GM12878 (cell line): ENCODE measurements at regions not wholly inside any gene's neighbourhood (a gene's known extent, or its start where the extent isn't known, plus 50 kb on each side); places are given as distances from the start of the nearest gene placed in this dataset.

Source experiments
- ATAC-seq: fragments of 200-7000 bp; cut with Tn5 transposase; 3 replicates; pipeline ENCODE4 v1.9.1; 2020; ENCODE audit warnings: mild to moderate bottlenecking, moderate library complexity
- BruUV-seq: library from RNA; stranded (reverse); fragments of 400-500 nt; replicated peaks from 2 replicates; lab custom pipeline; 2021; lab: Mats Ljungman, UMichigan
- CTCF ChIA-PET: fragments of 300-600 bp; sonication (Branson Sonifier 250); formaldehyde crosslinking; extraction: SDS; loops from one replicate; lab custom pipeline; 2021; ENCODE audit warnings: inconsistent platforms; lab: Yijun Ruan, JAX
- POLR2A ChIA-PET: fragments of 350-600 bp; formaldehyde crosslinking; extraction: SDS; loops from one replicate; lab custom pipeline; 2021; ENCODE audit warnings: inconsistent platforms; lab: Charles Lee
- RAD21 ChIA-PET: fragments of 300-600 bp; sonication (Branson Sonifier 250); formaldehyde crosslinking; loops from one replicate; lab custom pipeline; 2023; ENCODE audit warnings: antibody characterized with exemption; ENCODE audit not compliant: unreplicated experiment; lab: Charles Lee
- SMC1A ChIA-PET: fragments of 300-600 bp; sonication (Branson Sonifier 250); formaldehyde crosslinking; loops from one replicate; lab custom pipeline; 2023; ENCODE audit not compliant: unreplicated experiment, uncharacterized antibody; lab: Charles Lee
- DNase-seq: peaks from one replicate; pipeline ENCODE4 v3.0.0-alpha.2; 2011; ENCODE audit warnings: low read depth, low spot score
- FAIRE-seq: peaks from 3 replicates; lab custom pipeline; 2011; peaks lifted over from hg19 to GRCh38; lab: Jason Lieb, UNC
- H2AFZ ChIP-seq: 2 replicates; pipeline ENCODE4 v1.6.0; 2011; ENCODE audit warnings: low read depth, low read length, control low read depth; ENCODE audit not compliant: control insufficient read depth
- H3K27ac ChIP-seq: 2 replicates; pipeline ENCODE4 v1.5.1; 2011; ENCODE audit warnings: control low read depth; ENCODE audit not compliant: control insufficient read depth, insufficient read depth
- H3K27me3 ChIP-seq, 2 experiments: replicated peaks in 1 of 2; 2 replicates each; pipeline versions ENCODE4 v1.6.0 to v1.6.1; 2011; ENCODE audit warnings: low read length in 1 of 2; ENCODE audit not compliant: control insufficient read depth in 2 of 2, insufficient read depth in 2 of 2
- H3K36me3 ChIP-seq, 2 experiments: 2 replicates each; pipeline ENCODE4 v1.5.1; 2011; ENCODE audit warnings: low read length in 1 of 2; ENCODE audit not compliant: control insufficient read depth in 2 of 2, insufficient read depth in 2 of 2
- H3K4me1 ChIP-seq: 2 replicates; pipeline ENCODE4 v1.6.1; 2011; ENCODE audit warnings: mild to moderate bottlenecking, low read length, moderate library complexity, mixed read lengths; ENCODE audit not compliant: control insufficient read depth, insufficient read depth
- H3K4me2 ChIP-seq: 2 replicates; pipeline ENCODE4 v1.6.0; 2011; ENCODE audit warnings: control low read depth; ENCODE audit not compliant: control insufficient read depth, insufficient read depth
- H3K4me3 ChIP-seq: fragments of 200-600 bp; sonication (generic); 2 replicates; pipeline ENCODE4 v1.5.1; 2016
- H3K79me2 ChIP-seq: 2 replicates; pipeline ENCODE4 v1.6.0; 2011; ENCODE audit warnings: low read length; ENCODE audit not compliant: control insufficient read depth, insufficient read depth
- H3K9ac ChIP-seq: 2 replicates; pipeline ENCODE4 v1.8.0; 2011; ENCODE audit warnings: low read length, control low read depth, mixed read lengths; ENCODE audit not compliant: control insufficient read depth, insufficient read depth
- H3K9me3 ChIP-seq: replicated peaks from 3 replicates; pipeline ENCODE4 v1.5.1; 2011; ENCODE audit warnings: mild to moderate bottlenecking, low read length; ENCODE audit not compliant: control insufficient read depth, insufficient read depth
- H4K20me1 ChIP-seq: 2 replicates; pipeline ENCODE4 v1.6.0; 2011; ENCODE audit not compliant: control insufficient read depth, insufficient read depth
- ELK1 ChIP-seq: IDR thresholded peaks from 2 replicates; pipeline ENCODE4 v1.6.1; 2012; ENCODE audit warnings: low read depth, low read length, improper control_type of control experiment
- HDGF ChIP-seq: fragments of 450-650 bp; IDR thresholded peaks from 2 replicates; pipeline ENCODE4 v1.6.1; 2016; ENCODE audit warnings: antibody characterized with exemption
- IRF5 ChIP-seq: fragments of 450-650 bp; IDR thresholded peaks from 2 replicates; pipeline ENCODE4 v1.6.1; 2017; ENCODE audit warnings: borderline replicate concordance
- MEF2A ChIP-seq: IDR thresholded peaks from 2 replicates; pipeline ENCODE4 v1.6.1; 2011; ENCODE audit warnings: low read depth, mild to moderate bottlenecking, low read length, moderate library complexity; ENCODE audit not compliant: insufficient read depth
- MEF2B ChIP-seq: fragments of 450-650 bp; IDR thresholded peaks from 2 replicates; pipeline ENCODE4 v1.6.1; 2018; ENCODE audit warnings: mild to moderate bottlenecking, moderate library complexity; ENCODE audit not compliant: partially characterized antibody, poor library complexity, severe bottlenecking
- POU2F2 ChIP-seq: IDR thresholded peaks from 3 replicates; pipeline ENCODE4 v1.6.1; 2011; ENCODE audit warnings: low read depth, mild to moderate bottlenecking, low read length, borderline replicate concordance
- SPI1 ChIP-seq: IDR thresholded peaks from 2 replicates; pipeline ENCODE4 v1.6.1; 2011; ENCODE audit warnings: low read depth, mild to moderate bottlenecking, low read length, moderate library complexity, borderline replicate concordance; ENCODE audit not compliant: insufficient read depth
- WGBS: methylation state at CpG from one replicate; pipeline ENCODE4 v1.1.6; 2016; ENCODE audit warnings: low lambda C conversion rate; ENCODE audit not compliant: insufficient replicate concordance, insufficient coverage; ENCODE audit errors: missing lambda C conversion rate; 5-methylcytosine and 5-hydroxymethylcytosine counted together
- in situ Hi-C: fragments of 300-500 bp; cut with MboI; formaldehyde crosslinking; loops from 9 replicates; pipeline ENCODE4 v1.14.3; 2018; ENCODE audit warnings: mixed read lengths
- intact Hi-C: fragments of 100-400 bp; cut with micrococcal nuclease; formaldehyde crosslinking; loops from one replicate; pipeline ENCODE4 v1.14.2; 2022; ENCODE audit not compliant: unreplicated experiment

- ChIA-PET CTCF (no interaction called here), RAD21 (no interaction called here), POLR2A (no interaction called here), SMC1A (no interaction called here)
- Histone ChIP-seq H3K27ac (no peak overlapping the region), H3K9me3 (no peaks in the 10 kb centered on the region), H3K4me2 (no peak overlapping the region), H3K4me3 (no peak overlapping the region), H3K4me1 (no peaks in the 10 kb centered on the region), H4K20me1 (no peaks in the 10 kb centered on the region; the same call in 1 of the 2 replicates), H3K36me3 (no peaks in the 10 kb centered on the region), H3K79me2 (no peaks in the 10 kb centered on the region), H3K9ac (no peak overlapping the region), H3K27me3 (no peaks in the 10 kb centered on the region; a peak in 1 of 4 replicates), H2AFZ (no peak overlapping the region)
- BruUV-seq: no TSS peak
- in situ Hi-C loops (no loop called here), intact Hi-C loops (no loop called here)
- no peak for FAIRE-seq
- ATAC-seq: peak; percentile 58
- TF ChIP-seq MEF2B (no peak), SPI1 (0 out of 2 replicates have a peak, but pooled peaks have one; percentile 8)
- no peak for DNase-seq
Observed at GRCh38 chr3:176595307-176595706, 602.0 kb downstream of the TBL1XR1 start.

DNA sequence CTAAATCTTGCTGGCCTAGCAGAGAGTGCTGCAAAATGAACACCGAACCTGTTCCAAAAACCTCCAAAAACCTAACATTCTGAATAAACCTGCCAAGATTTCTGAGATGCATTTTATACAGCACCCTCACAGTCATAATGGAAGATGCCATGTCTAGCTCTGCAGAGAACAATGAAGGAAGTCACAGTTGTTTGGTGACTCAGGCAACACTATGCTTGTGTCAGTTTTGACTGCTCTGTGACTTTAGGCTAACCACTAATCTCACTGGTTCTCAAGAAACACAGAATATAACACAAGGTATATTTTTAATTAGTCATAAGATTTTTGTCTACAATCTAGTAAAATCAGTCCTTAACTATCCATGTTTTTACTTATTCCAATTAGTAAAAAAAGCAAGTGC is 606.6 kb downstream of the TBL1XR1 start:
- no peak for TF ChIP-seq ELK1
- TF ChIP-seq IRF5: no peak
- no peak for TF ChIP-seq MEF2A
- no peak for TF ChIP-seq POU2F2
- no peak for TF ChIP-seq HDGF
- 0% methylated on average over 1 of the region's 1 CpG for WGBS
- Histone ChIP-seq H3K4me1 (no peaks in the 10 kb centered on the region), H3K9ac (no peak overlapping the region), H2AFZ (no peak overlapping the region), H3K27ac (no peak overlapping the region), H3K9me3 (no peaks in the 10 kb centered on the region), H3K27me3 (no peaks in the 10 kb centered on the region; a peak in 1 of 4 replicates), H3K4me2 (no peak overlapping the region), H3K4me3 (no peak overlapping the region), H4K20me1 (no peaks in the 10 kb centered on the region), H3K79me2 (no peaks in the 10 kb centered on the region), H3K36me3 (no peaks in the 10 kb centered on the region)
- in situ Hi-C loops (no loop called here), intact Hi-C loops (no loop called here)
- FAIRE-seq (no peak), DNase-seq (no peak), ATAC-seq (peak; percentile 66)
- CTCF ChIA-PET: no interaction called here
- SMC1A ChIA-PET: no interaction called here
- RAD21 ChIA-PET: no interaction called here
- POLR2A ChIA-PET: no interaction called here
- BruUV-seq: no TSS peak
